ENCODE measurements at regions not wholly inside any gene's neighbourhood (a gene's known extent, or its start where the extent isn't known, plus 50 kb on each side); places are given as distances from the start of the nearest gene placed in this dataset.

DNA sequence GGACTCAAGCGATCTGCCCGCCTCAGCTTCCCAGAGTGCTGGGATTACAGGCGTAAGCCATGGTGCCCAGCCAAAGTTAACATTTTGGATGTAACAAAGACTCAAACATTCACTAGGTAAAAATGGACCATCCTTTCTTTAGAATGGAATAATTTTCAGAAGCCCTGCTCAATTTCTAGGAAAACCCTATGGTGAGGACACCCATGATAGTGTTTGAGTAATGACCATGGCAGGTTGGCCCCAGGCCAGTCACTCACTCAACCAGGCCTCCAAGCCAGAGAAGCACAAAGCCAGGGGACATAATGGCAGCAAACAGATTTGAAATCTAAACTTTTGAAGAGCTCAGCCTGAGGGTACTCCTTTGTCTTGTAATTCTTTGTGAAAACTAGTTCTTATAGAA is 59.9 kb upstream of the GPR6 start:
- TF ChIP-seq, protein P1, sequence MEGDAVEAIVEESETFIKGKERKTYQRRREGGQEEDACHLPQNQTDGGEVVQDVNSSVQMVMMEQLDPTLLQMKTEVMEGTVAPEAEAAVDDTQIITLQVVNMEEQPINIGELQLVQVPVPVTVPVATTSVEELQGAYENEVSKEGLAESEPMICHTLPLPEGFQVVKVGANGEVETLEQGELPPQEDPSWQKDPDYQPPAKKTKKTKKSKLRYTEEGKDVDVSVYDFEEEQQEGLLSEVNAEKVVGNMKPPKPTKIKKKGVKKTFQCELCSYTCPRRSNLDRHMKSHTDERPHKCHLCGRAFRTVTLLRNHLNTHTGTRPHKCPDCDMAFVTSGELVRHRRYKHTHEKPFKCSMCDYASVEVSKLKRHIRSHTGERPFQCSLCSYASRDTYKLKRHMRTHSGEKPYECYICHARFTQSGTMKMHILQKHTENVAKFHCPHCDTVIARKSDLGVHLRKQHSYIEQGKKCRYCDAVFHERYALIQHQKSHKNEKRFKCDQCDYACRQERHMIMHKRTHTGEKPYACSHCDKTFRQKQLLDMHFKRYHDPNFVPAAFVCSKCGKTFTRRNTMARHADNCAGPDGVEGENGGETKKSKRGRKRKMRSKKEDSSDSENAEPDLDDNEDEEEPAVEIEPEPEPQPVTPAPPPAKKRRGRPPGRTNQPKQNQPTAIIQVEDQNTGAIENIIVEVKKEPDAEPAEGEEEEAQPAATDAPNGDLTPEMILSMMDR (IDR thresholded peaks at IDR 0.05): no peak
- no peak for TF ChIP-seq POLR2A (IDR thresholded peaks at IDR 0.05)

All from testis (tissue), 2 donors.